Neutrophil (primary cell): ENCODE measurements at regions not wholly inside any gene's neighbourhood (a gene's known extent, or its start where the extent isn't known, plus 50 kb on each side); places are given as distances from the start of the nearest gene placed in this dataset.

Experiments used
- H3K27ac ChIP-seq: fragments of 200-600 bp; sonication (generic); 2 replicates; pipeline ENCODE4 v1.5.1; 2016; ENCODE audit warnings: mild to moderate bottlenecking, moderate library complexity
- H3K27me3 ChIP-seq: fragments of 200-600 bp; sonication (generic); 2 replicates; pipeline ENCODE4 v1.6.0; 2016; ENCODE audit warnings: mild to moderate bottlenecking
- H3K36me3 ChIP-seq: fragments of 200-600 bp; sonication (generic); 2 replicates; pipeline ENCODE4 v1.5.1; 2017
- H3K4me1 ChIP-seq, 2 experiments: fragments of 200-600 bp in 1 of 2; sonication (generic) in 1 of 2; 1 replicate in 1 of 2; 2 replicates in 1 of 2; pipeline versions ENCODE4 v1.5.1 to v1.6.1; 2013 to 2016; ENCODE audit warnings: low read depth in 1 of 2, low read length in 1 of 2, mild to moderate bottlenecking in 1 of 2, moderate library complexity in 1 of 2; ENCODE audit not compliant: control insufficient read depth in 1 of 2, insufficient read depth in 1 of 2
- H3K4me3 ChIP-seq, 2 experiments: fragments of 200-600 bp in 1 of 2; sonication (generic) in 1 of 2; 1 replicate in 1 of 2; 2 replicates in 1 of 2; pipeline ENCODE4 v1.5.1; 2013 to 2016; ENCODE audit warnings: low read depth in 1 of 2, low read length in 1 of 2, mild to moderate bottlenecking in 1 of 2, moderate library complexity in 1 of 2
- H3K9me3 ChIP-seq: fragments of 200-600 bp; sonication (generic); 2 replicates; pipeline ENCODE4 v1.5.1; 2016
- TF ChIP-seq, protein P1 (sequence below): fragments of 200-600 bp; sonication (generic); IDR thresholded peaks from 2 replicates; pipeline ENCODE4 v1.5.1; 2016; ENCODE audit warnings: antibody characterized with exemption

- Histone ChIP-seq H3K4me3 (no peak overlapping the region), H3K36me3 (no peaks in the 10 kb centered on the region), H3K27ac (no peak overlapping the region), H3K4me1 (no peaks in the 10 kb centered on the region), H3K9me3 (no peaks in the 10 kb centered on the region), H3K27me3 (peaks cover 7% of the 10 kb centered on the region)
- TF ChIP-seq, protein P1, sequence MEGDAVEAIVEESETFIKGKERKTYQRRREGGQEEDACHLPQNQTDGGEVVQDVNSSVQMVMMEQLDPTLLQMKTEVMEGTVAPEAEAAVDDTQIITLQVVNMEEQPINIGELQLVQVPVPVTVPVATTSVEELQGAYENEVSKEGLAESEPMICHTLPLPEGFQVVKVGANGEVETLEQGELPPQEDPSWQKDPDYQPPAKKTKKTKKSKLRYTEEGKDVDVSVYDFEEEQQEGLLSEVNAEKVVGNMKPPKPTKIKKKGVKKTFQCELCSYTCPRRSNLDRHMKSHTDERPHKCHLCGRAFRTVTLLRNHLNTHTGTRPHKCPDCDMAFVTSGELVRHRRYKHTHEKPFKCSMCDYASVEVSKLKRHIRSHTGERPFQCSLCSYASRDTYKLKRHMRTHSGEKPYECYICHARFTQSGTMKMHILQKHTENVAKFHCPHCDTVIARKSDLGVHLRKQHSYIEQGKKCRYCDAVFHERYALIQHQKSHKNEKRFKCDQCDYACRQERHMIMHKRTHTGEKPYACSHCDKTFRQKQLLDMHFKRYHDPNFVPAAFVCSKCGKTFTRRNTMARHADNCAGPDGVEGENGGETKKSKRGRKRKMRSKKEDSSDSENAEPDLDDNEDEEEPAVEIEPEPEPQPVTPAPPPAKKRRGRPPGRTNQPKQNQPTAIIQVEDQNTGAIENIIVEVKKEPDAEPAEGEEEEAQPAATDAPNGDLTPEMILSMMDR: no peak
These were observed 489.4 kb upstream of the CADM1 start for GRCh38 chr11:115993590-115993989.

GRCh38 chr11:115990004-115990447 lies 485.8 kb upstream of the CADM1 start:
- no peaks in the 10 kb centered on the region for H3K36me3 ChIP-seq
- H3K27me3 ChIP-seq: peaks cover 7% of the 10 kb centered on the region
- TF ChIP-seq, protein P1: no peak
- no peak overlapping the region for H3K27ac ChIP-seq
- no peaks in the 10 kb centered on the region for H3K4me1 ChIP-seq
- no peak overlapping the region for H3K4me3 ChIP-seq
- H3K9me3 ChIP-seq: no peaks in the 10 kb centered on the region

GRCh38 chr11:115985896-115986295 lies 481.7 kb upstream of the CADM1 start:
- Histone ChIP-seq H3K27me3 (peaks cover 5% of the 10 kb centered on the region), H3K27ac (no peak overlapping the region), H3K36me3 (no peaks in the 10 kb centered on the region), H3K4me1 (no peaks in the 10 kb centered on the region), H3K9me3 (no peaks in the 10 kb centered on the region), H3K4me3 (no peak overlapping the region)
- TF ChIP-seq, protein P1: no peak

GRCh38 chr11:115984228-115984627 lies 480.0 kb upstream of the CADM1 start:
- TF ChIP-seq, protein P1: no peak
- H3K4me3 ChIP-seq: no peak overlapping the region
- H3K4me1 ChIP-seq: no peaks in the 10 kb centered on the region
- no peak overlapping the region for H3K27ac ChIP-seq
- no peaks in the 10 kb centered on the region for H3K36me3 ChIP-seq
- no peaks in the 10 kb centered on the region for H3K9me3 ChIP-seq
- no peaks in the 10 kb centered on the region for H3K27me3 ChIP-seq

- H3K4me3 ChIP-seq: no peak overlapping the region
- no peaks in the 10 kb centered on the region for H3K9me3 ChIP-seq
- no peaks in the 10 kb centered on the region for H3K36me3 ChIP-seq
- no peak overlapping the region for H3K27ac ChIP-seq
- H3K27me3 ChIP-seq: no peaks in the 10 kb centered on the region
- no peaks in the 10 kb centered on the region for H3K4me1 ChIP-seq
- TF ChIP-seq, protein P1: no peak
These were observed 478.5 kb upstream of the CADM1 start for GRCh38 chr11:115982666-115983065.
